Spleen (tissue), 7 donors: ENCODE measurements at regions not wholly inside any gene's neighbourhood (a gene's known extent, or its start where the extent isn't known, plus 50 kb on each side); places are given as distances from the start of the nearest gene placed in this dataset.

Source experiments
- CTCF ChIP-seq, 11 experiments: fragments of 200-600 bp in 7 of 11; fragments of 450-650 bp in 4 of 11; sonication (generic) in 4 of 11; IDR thresholded peaks in 8 of 11; conservative IDR thresholded peaks in 3 of 11; 1 replicate in 7 of 11; 2 replicates in 4 of 11; pipeline versions ENCODE4 v1.4.0 to v1.8.0; 2016 to 2021; ENCODE audit warnings: antibody characterized with exemption in 11 of 11, inconsistent platforms in 4 of 11, mild to moderate bottlenecking in 1 of 11
- POLR2A ChIP-seq, 3 donors: fragments of 450-650 bp; IDR thresholded peaks; one replicate each; pipeline ENCODE4 v1.5.1; 2017; ENCODE audit warnings: antibody characterized with exemption in 3 of 3, mild to moderate bottlenecking in 1 of 3
- POLR2AphosphoS5 ChIP-seq, 3 donors: sonication (generic); formaldehyde crosslinking; IDR thresholded peaks; one replicate each; pipeline ENCODE4 v1.5.1; 2017; ENCODE audit warnings: antibody characterized with exemption in 3 of 3
- donor health status: DM: no; HTN: no; CAD: no; lungs with moderate emphysema.
- donor health status: DM: no; HTN: no; CAD: no.
- donor health status: DM: no; HTN: no; CAD: no.

- TF ChIP-seq POLR2AphosphoS5 (IDR thresholded peaks at IDR 0.05) = no peak
- no peak for TF ChIP-seq POLR2A (IDR thresholded peaks at IDR 0.05)
- TF ChIP-seq CTCF (IDR thresholded peaks at IDR 0.05 in 8 of 11, conservative IDR thresholded peaks at IDR 0.05 in 3 of 11) = no peak
Observed at GRCh38 chr2:120990451-120990871, 254.8 kb downstream of the GLI2 start.
